Gastrocnemius medialis (tissue), 4 donors: ENCODE measurements at regions not wholly inside any gene's neighbourhood (a gene's known extent, or its start where the extent isn't known, plus 50 kb on each side); places are given as distances from the start of the nearest gene placed in this dataset.

Source experiments
- POLR2A ChIP-seq, 2 donors: fragments of 450-650 bp; IDR thresholded peaks; one replicate each; pipeline ENCODE4 v1.6.1; 2017; ENCODE audit warnings: antibody characterized with exemption in 2 of 2, mild to moderate bottlenecking in 2 of 2, moderate library complexity in 2 of 2
- TF ChIP-seq, protein P1 (sequence below), 5 experiments: fragments of 450-650 bp in 3 of 5; fragments of 200-600 bp in 2 of 5; sonication (generic) in 2 of 5; IDR thresholded peaks in 4 of 5; conservative IDR thresholded peaks in 1 of 5; 1 replicate in 4 of 5; 2 replicates in 1 of 5; pipeline ENCODE4 v1.5.1; 2016 to 2019; ENCODE audit warnings: antibody characterized with exemption in 5 of 5, mild to moderate bottlenecking in 3 of 5, moderate library complexity in 3 of 5

GRCh38 chr15:25248583-25249235 lies 190.1 kb downstream of the UBE3A start:
- TF ChIP-seq, protein P1, sequence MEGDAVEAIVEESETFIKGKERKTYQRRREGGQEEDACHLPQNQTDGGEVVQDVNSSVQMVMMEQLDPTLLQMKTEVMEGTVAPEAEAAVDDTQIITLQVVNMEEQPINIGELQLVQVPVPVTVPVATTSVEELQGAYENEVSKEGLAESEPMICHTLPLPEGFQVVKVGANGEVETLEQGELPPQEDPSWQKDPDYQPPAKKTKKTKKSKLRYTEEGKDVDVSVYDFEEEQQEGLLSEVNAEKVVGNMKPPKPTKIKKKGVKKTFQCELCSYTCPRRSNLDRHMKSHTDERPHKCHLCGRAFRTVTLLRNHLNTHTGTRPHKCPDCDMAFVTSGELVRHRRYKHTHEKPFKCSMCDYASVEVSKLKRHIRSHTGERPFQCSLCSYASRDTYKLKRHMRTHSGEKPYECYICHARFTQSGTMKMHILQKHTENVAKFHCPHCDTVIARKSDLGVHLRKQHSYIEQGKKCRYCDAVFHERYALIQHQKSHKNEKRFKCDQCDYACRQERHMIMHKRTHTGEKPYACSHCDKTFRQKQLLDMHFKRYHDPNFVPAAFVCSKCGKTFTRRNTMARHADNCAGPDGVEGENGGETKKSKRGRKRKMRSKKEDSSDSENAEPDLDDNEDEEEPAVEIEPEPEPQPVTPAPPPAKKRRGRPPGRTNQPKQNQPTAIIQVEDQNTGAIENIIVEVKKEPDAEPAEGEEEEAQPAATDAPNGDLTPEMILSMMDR (IDR thresholded peaks at IDR 0.05 in 4 of 5, conservative IDR thresholded peaks at IDR 0.05 in 1 of 5), result no peak
- TF ChIP-seq POLR2A (IDR thresholded peaks at IDR 0.05), result no peak
